ENCODE measurements at regions not wholly inside any gene's neighbourhood (a gene's known extent, or its start where the extent isn't known, plus 50 kb on each side); places are given as distances from the start of the nearest gene placed in this dataset.

GRCh38 chr7:132034748-132035416, 478.5 kb upstream of the PODXL start:
- Histone ChIP-seq H3K27me3 (no peaks in the 10 kb centered on the region), H3K36me3 (no peaks in the 10 kb centered on the region), H3K9me3 (no peaks in the 10 kb centered on the region), H3K27ac (no peak overlapping the region), H3K4me3 (no peak overlapping the region), H3K4me1 (peaks cover 0 to 14% (median 0%) of the 10 kb centered on the region in 3 donors)
- ATAC-seq: no peak
- 71 to 100% methylated on average over 1 of the region's 6 CpGs for WGBS, 2 donors (ENCODE audit: low coverage in 1 of 2)
- no peak for TF ChIP-seq POLR2AphosphoS5 (IDR thresholded peaks at IDR 0.05)
- TF ChIP-seq POLR2A (IDR thresholded peaks at IDR 0.05): no peak
- no peak for TF ChIP-seq CTCF (IDR thresholded peaks at IDR 0.05)
- TF ChIP-seq EP300 (IDR thresholded peaks at IDR 0.05): no peak

- H3K27me3 ChIP-seq: no peaks in the 10 kb centered on the region
- H3K9me3 ChIP-seq: no peaks in the 10 kb centered on the region
- WGBS, 2 donors (ENCODE audit: low coverage in 1 of 2): 80 to 85% methylated on average over 1 to 2 of the region's 2 CpGs
- no peak for ATAC-seq
- H3K36me3 ChIP-seq: no peaks in the 10 kb centered on the region
- TF ChIP-seq EP300 (IDR thresholded peaks at IDR 0.05): no peak
- no peak for TF ChIP-seq CTCF (IDR thresholded peaks at IDR 0.05)
- TF ChIP-seq POLR2AphosphoS5 (IDR thresholded peaks at IDR 0.05): no peak
- TF ChIP-seq POLR2A (IDR thresholded peaks at IDR 0.05): no peak
- no peak overlapping the region for H3K4me3 ChIP-seq
- peaks cover 0 to 21% (median 0%) of the 10 kb centered on the region in 3 donors for H3K4me1 ChIP-seq
- no peak overlapping the region for H3K27ac ChIP-seq
Observed at GRCh38 chr7:132030883-132031282, 474.5 kb upstream of the PODXL start.

DNA sequence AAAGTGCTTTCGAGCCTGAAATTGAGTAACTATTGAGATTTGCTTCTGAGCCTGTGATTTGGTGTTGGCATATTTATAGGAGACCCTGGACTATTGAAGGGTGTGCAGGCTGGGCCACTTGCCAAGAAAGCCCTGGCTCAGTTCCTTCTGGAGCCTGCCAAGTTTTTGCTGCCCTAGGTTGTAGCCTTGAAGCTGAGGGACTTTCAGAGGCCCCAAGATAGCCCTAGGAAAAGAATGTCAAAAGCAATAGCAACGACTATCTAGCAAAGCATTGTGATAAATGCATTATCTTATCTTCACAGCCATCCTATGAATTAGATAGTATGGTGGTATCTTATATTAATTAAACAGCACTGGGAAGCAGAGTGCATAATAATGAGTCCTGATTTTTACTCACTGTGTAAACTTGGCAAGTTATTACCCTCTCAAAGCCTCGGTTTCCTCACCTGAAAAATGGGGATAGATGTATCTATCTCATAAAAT, 473.7 kb upstream of the PODXL start:
- Histone ChIP-seq H3K4me1 (peaks cover 0 to 21% (median 0%) of the 10 kb centered on the region in 3 donors), H3K27ac (peak overlapping the region in 1 of 4 donors; percentile 33), H3K36me3 (no peaks in the 10 kb centered on the region), H3K27me3 (no peaks in the 10 kb centered on the region), H3K9me3 (no peaks in the 10 kb centered on the region), H3K4me3 (no peak overlapping the region)
- TF ChIP-seq EP300 (IDR thresholded peaks at IDR 0.05): no peak
- TF ChIP-seq CTCF (IDR thresholded peaks at IDR 0.05): no peak
- TF ChIP-seq POLR2AphosphoS5 (IDR thresholded peaks at IDR 0.05): no peak
- TF ChIP-seq POLR2A (IDR thresholded peaks at IDR 0.05): no peak
- WGBS, 2 donors (ENCODE audit: low coverage in 1 of 2): 24 to 57% methylated on average over 1 to 2 of the region's 3 CpGs
- ATAC-seq: no peak

- no peaks in the 10 kb centered on the region for H3K36me3 ChIP-seq
- no peaks in the 10 kb centered on the region for H3K9me3 ChIP-seq
- H3K27ac ChIP-seq: peak overlapping the region in 1 of 4 donors; percentile 33
- H3K27me3 ChIP-seq: no peaks in the 10 kb centered on the region
- TF ChIP-seq EP300 (IDR thresholded peaks at IDR 0.05): no peak
- TF ChIP-seq CTCF (IDR thresholded peaks at IDR 0.05): no peak
- TF ChIP-seq POLR2AphosphoS5 (IDR thresholded peaks at IDR 0.05): no peak
- no peak for TF ChIP-seq POLR2A (IDR thresholded peaks at IDR 0.05)
- no peak for ATAC-seq
- H3K4me1 ChIP-seq: peaks cover 0 to 22% (median 0%) of the 10 kb centered on the region in 3 donors
- H3K4me3 ChIP-seq: no peak overlapping the region
- 41 to 60% methylated on average over 1 to 6 of the region's 6 CpGs for WGBS, 2 donors (ENCODE audit: low coverage in 1 of 2)
Observed at GRCh38 chr7:132029369-132030085, 473.1 kb upstream of the PODXL start.

All from gastroesophageal sphincter (tissue), 4 donors.